ENCODE measurements at regions not wholly inside any gene's neighbourhood (a gene's known extent, or its start where the extent isn't known, plus 50 kb on each side); places are given as distances from the start of the nearest gene placed in this dataset.

DNA sequence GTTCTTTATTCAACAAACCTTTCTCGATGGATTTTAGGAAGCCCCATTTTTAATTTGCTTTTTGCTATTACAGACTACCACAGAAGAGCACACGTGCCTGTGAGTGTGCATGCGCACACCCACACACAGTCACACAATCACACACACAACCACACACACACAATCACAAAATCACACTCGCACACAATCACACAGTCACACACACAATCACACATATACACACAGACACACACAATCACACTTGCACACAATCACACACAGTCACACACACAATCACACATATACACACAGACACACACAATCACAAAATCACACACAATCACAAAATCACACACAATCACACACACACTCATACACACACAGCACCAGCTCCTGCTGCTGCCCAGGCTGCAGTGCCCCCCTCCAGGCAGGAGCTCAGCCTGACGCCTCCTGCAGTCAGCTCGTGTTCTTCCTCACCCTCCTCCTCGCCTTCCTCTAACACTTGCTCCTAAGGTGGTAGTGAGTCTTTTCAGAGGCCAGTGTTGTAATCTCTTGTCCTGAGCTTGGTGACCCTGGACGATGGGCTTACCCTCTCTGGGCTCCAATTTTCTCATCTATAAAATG is 125.0 kb upstream of the SOX1 start:
- intact Hi-C loops (cut with DNase I), result no loop called here
- H3K4me1 ChIP-seq, result no peaks in the 10 kb centered on the region
- no peak for ATAC-seq
- WGBS, 4 donors, result 63 to 72% (median 69%) methylated on average over 8 of the region's 8 CpGs
- peaks cover 0 to 66% (median 11%) of the 10 kb centered on the region in 9 donors for H3K27me3 ChIP-seq
- no peaks in the 10 kb centered on the region for H3K36me3 ChIP-seq
- H3K9me3 ChIP-seq, result no peaks in the 10 kb centered on the region
- no peak for TF ChIP-seq POLR2A (IDR thresholded peaks at IDR 0.05)
- TF ChIP-seq, protein P1, sequence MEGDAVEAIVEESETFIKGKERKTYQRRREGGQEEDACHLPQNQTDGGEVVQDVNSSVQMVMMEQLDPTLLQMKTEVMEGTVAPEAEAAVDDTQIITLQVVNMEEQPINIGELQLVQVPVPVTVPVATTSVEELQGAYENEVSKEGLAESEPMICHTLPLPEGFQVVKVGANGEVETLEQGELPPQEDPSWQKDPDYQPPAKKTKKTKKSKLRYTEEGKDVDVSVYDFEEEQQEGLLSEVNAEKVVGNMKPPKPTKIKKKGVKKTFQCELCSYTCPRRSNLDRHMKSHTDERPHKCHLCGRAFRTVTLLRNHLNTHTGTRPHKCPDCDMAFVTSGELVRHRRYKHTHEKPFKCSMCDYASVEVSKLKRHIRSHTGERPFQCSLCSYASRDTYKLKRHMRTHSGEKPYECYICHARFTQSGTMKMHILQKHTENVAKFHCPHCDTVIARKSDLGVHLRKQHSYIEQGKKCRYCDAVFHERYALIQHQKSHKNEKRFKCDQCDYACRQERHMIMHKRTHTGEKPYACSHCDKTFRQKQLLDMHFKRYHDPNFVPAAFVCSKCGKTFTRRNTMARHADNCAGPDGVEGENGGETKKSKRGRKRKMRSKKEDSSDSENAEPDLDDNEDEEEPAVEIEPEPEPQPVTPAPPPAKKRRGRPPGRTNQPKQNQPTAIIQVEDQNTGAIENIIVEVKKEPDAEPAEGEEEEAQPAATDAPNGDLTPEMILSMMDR (IDR thresholded peaks at IDR 0.05), result no peak
- no peak overlapping the region for H3K4me3 ChIP-seq
- no peak overlapping the region for H3K27ac ChIP-seq
- no peak for DNase-seq

DNA sequence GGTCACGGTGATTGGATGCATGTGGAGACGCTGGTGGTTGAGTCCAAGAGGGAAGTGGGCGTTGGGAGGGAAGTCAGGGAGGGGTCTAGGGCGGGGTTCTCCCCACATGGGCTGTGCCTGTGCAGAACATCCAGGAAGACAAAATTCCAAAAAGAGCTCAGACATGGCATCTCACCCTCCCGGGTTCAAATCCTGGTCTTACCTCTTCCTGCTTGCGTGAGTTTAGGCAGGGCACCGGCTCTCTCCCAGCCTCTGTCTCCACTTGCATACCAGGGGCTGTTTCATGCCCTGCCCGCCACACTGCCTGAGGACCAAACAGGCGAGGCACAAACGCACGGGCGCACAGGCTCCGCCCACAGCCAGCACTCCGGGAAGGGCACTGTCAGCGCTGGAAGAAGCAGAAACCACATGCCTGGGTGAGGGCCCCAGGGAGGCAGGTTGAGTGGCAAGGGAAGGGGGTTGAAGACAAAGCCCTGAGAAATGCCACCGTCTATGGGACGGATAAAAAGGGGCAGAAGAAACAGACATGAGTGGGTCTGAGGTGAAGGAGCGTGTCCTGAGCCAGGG is 123.6 kb upstream of the SOX1 start:
- Histone ChIP-seq H3K27ac (no peak overlapping the region), H3K4me1 (no peaks in the 10 kb centered on the region), H3K36me3 (no peaks in the 10 kb centered on the region), H3K9me3 (no peaks in the 10 kb centered on the region), H3K4me3 (no peak overlapping the region), H3K27me3 (peaks cover 0 to 62% (median 11%) of the 10 kb centered on the region in 9 donors)
- TF ChIP-seq POLR2A (IDR thresholded peaks at IDR 0.05), result no peak
- TF ChIP-seq, protein P1 (IDR thresholded peaks at IDR 0.05), result no peak
- ATAC-seq (no peak), DNase-seq (no peak)
- WGBS, 4 donors, result 68 to 77% (median 74%) methylated on average over 18 of the region's 18 CpGs
- intact Hi-C loops (cut with DNase I), result no loop called here

DNA sequence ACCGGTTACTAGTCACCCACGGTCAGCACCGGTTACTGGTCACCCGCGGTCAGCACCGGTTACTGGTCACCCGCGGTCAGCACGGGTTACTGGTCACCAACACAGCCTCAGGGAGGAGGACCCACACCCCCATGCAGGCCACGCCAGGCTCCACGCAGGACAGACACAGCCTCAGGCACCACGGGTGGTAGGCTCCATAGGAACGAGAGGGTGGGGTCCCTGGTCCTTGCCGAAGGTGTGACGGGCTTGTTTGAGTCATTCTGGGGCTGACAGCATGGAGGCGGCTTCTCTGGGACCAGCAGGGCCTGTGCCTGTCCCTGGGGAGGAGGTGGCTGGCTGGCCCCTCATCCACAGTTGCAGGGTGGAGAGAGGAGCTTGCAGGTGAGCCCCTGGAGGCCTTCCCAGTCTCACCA is 122.8 kb upstream of the SOX1 start:
- Histone ChIP-seq H3K27ac (no peak overlapping the region), H3K27me3 (peaks cover 0 to 62% (median 6%) of the 10 kb centered on the region in 9 donors), H3K36me3 (no peaks in the 10 kb centered on the region), H3K9me3 (no peaks in the 10 kb centered on the region), H3K4me1 (no peaks in the 10 kb centered on the region), H3K4me3 (no peak overlapping the region)
- no peak for ATAC-seq
- DNase-seq, result no peak
- WGBS, 4 donors, result 73 to 86% (median 77%) methylated on average over 11 to 16 of the region's 16 CpGs
- TF ChIP-seq, protein P1 (IDR thresholded peaks at IDR 0.05), result no peak
- no peak for TF ChIP-seq POLR2A (IDR thresholded peaks at IDR 0.05)
- intact Hi-C loops (cut with DNase I), result no loop called here

DNA sequence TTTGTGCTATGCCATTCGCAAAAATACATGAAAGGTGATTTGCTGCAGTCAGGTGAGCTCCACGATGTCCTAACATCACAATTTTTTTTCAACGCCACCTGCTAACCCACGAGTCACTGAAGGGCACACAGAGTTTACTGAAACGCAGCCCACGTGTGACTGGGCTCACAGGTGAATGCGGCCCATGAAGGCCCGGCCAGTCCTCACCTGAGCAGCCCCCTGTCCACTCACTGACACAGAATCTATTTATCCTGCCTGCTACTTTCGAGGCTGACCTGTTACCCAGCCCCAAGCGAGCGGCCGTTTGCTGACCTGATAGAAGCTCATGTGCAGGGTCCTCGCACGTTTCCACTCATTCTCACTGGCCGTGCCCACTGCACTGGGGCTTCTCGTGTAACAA is 121.9 kb upstream of the SOX1 start:
- DNase-seq, result no peak

More for the DNA sequence above, 121.9 kb upstream of the SOX1 start:
- peaks cover 0 to 54% (median 0%) of the 10 kb centered on the region in 9 donors for H3K27me3 ChIP-seq
- WGBS, 4 donors, result 80 to 86% (median 85%) methylated on average over 16 of the region's 16 CpGs
- H3K9me3 ChIP-seq, result peaks cover 0 to 4% (median 0%) of the 10 kb centered on the region in 12 donors
- ATAC-seq, result no peak
- no peak overlapping the region for H3K27ac ChIP-seq
- H3K4me1 ChIP-seq, result no peaks in the 10 kb centered on the region
- no peak for TF ChIP-seq POLR2A (IDR thresholded peaks at IDR 0.05)
- TF ChIP-seq, protein P1 (IDR thresholded peaks at IDR 0.05), result no peak
- H3K4me3 ChIP-seq, result no peak overlapping the region
- no peaks in the 10 kb centered on the region for H3K36me3 ChIP-seq
- intact Hi-C loops (cut with DNase I), result no loop called here
